OCI-LY7 (cell line): ENCODE measurements at regions not wholly inside any gene's neighbourhood (a gene's known extent, or its start where the extent isn't known, plus 50 kb on each side); places are given as distances from the start of the nearest gene placed in this dataset.
"Not testable (repeated sequence)": the region's sequence is repeated elsewhere in the genome, so short reads cannot be mapped to it uniquely, and the experiment has no call there.

ENCODE experiments used
- BruUV-seq: library from RNA; stranded (reverse); fragments of 400-500 nt; replicated peaks from 2 replicates; lab custom pipeline; 2021; lab: Mats Ljungman, UMichigan
- CTCF ChIA-PET: fragments of 300-600 bp; sonication (Branson Sonifier 250); formaldehyde crosslinking; loops from one replicate; lab custom pipeline; 2022; ENCODE audit warnings: antibody characterized with exemption; ENCODE audit not compliant: unreplicated experiment; lab: Charles Lee
- POLR2A ChIA-PET: fragments of 300-600 bp; sonication (Branson Sonifier 250); formaldehyde crosslinking; loops from one replicate; lab custom pipeline; 2022; ENCODE audit warnings: antibody characterized with exemption; lab: Charles Lee
- DNase-seq: peaks from one replicate; pipeline ENCODE4 v3.0.0-alpha.2; 2015; ENCODE audit warnings: low spot score
- H2AFZ ChIP-seq: fragments of 200-600 bp; sonication (generic), shearing (Covaris generic); 2 replicates; pipeline ENCODE4 v1.6.1; 2014; ENCODE audit warnings: mild to moderate bottlenecking, antibody characterized with exemption, low read length, moderate library complexity
- H3K27ac ChIP-seq: fragments of 200-600 bp; sonication (generic); 2 replicates; pipeline ENCODE4 v1.5.1; 2014; ENCODE audit warnings: mixed run types, low read depth, mild to moderate bottlenecking, moderate library complexity, low read length, inconsistent platforms; ENCODE audit not compliant: poor library complexity, severe bottlenecking
- H3K36me3 ChIP-seq: fragments of 200-600 bp; sonication (generic); 2 replicates; pipeline ENCODE4 v1.6.1; 2014; ENCODE audit warnings: mild to moderate bottlenecking, antibody characterized with exemption, low read length, moderate library complexity, mixed read lengths; ENCODE audit not compliant: insufficient read depth
- H3K4me1 ChIP-seq: fragments of 200-600 bp; sonication (generic); 2 replicates; pipeline ENCODE4 v1.5.1; 2014; ENCODE audit warnings: mild to moderate bottlenecking, low read length; ENCODE audit not compliant: insufficient read depth, poor library complexity, severe bottlenecking
- H3K4me2 ChIP-seq: fragments of 200-600 bp; sonication (generic); 2 replicates; pipeline ENCODE4 v1.6.1; 2014; ENCODE audit warnings: mild to moderate bottlenecking, low read length
- H3K4me3 ChIP-seq: fragments of 200-600 bp; sonication (generic); 2 replicates; pipeline ENCODE4 v1.5.1; 2014; ENCODE audit warnings: mild to moderate bottlenecking, low read depth, low read length; ENCODE audit not compliant: poor library complexity, severe bottlenecking
- H3K79me2 ChIP-seq: fragments of 200-600 bp; sonication (generic); 2 replicates; pipeline ENCODE4 v1.6.1; 2016; ENCODE audit warnings: low read depth, mild to moderate bottlenecking, low read length, moderate library complexity, mixed read lengths; ENCODE audit not compliant: insufficient read depth
- H3K9me2 ChIP-seq: fragments of 200-600 bp; sonication (generic); 2 replicates; pipeline ENCODE4 v1.6.1; 2016; ENCODE audit warnings: mild to moderate bottlenecking, low read length, mixed read lengths; ENCODE audit not compliant: insufficient read depth
- H3K9me3 ChIP-seq: fragments of 200-600 bp; sonication (generic); 2 replicates; pipeline ENCODE4 v1.6.1; 2014; ENCODE audit warnings: mild to moderate bottlenecking, mixed run types, low read length, mixed read lengths
- H4K20me1 ChIP-seq: fragments of 200-600 bp; sonication (generic); 2 replicates; pipeline ENCODE4 v1.6.1; 2014; ENCODE audit warnings: mild to moderate bottlenecking, antibody characterized with exemption, low read length, moderate library complexity, mixed read lengths; ENCODE audit not compliant: insufficient read depth
- CTCF ChIP-seq: fragments of 200-600 bp; sonication (generic); conservative IDR thresholded peaks from 2 replicates; pipeline ENCODE4 v1.5.1; 2014; ENCODE audit warnings: mild to moderate bottlenecking, antibody characterized with exemption, low read length, moderate library complexity, mixed read lengths
- EZH2phosphoT487 ChIP-seq: fragments of 200-600 bp; sonication (generic); IDR thresholded peaks from 2 replicates; pipeline ENCODE4 v1.6.1; 2018; ENCODE audit warnings: low read depth, borderline replicate concordance, mild to moderate bottlenecking, mixed run types, antibody characterized with exemption, low read length, moderate library complexity, mixed read lengths
- intact Hi-C: fragments of 100-400 bp; cut with micrococcal nuclease; formaldehyde crosslinking; loops from one replicate; pipeline ENCODE4 v1.10.0; 2022; ENCODE audit not compliant: unreplicated experiment

- Histone ChIP-seq H3K4me1 (no peaks in the 10 kb centered on the region), H3K79me2 (no peaks in the 10 kb centered on the region), H3K36me3 (no peaks in the 10 kb centered on the region), H3K9me2 (no peaks in the 10 kb centered on the region), H2AFZ (no peak overlapping the region), H3K4me3 (no peak overlapping the region), H3K4me2 (no peak overlapping the region), H3K9me3 (no peaks in the 10 kb centered on the region), H4K20me1 (no peaks in the 10 kb centered on the region), H3K27ac (no peak overlapping the region)
- DNase-seq = no peak
- no TSS peak for BruUV-seq
- ChIA-PET CTCF (no interaction called here), POLR2A (interaction anchor here (0.8 to 1.2 kb wide), 3 partner anchors 9 to 139 kb away, joined by 3 to 4 read pairs (median 4); no protein-coding TSS in a partner anchor)
- intact Hi-C loops = no loop called here
- TF ChIP-seq EZH2phosphoT487 (no peak), CTCF (no peak)
Observed at GRCh38 chr7:49022448-49022847, 98.1 kb downstream of the CDC14C start.

GRCh38 chr7:49023345-49024328 is 99.3 kb downstream of the CDC14C start:
- DNase-seq = no peak
- TF ChIP-seq CTCF (no peak), EZH2phosphoT487 (no peak)
- Histone ChIP-seq H3K27ac (no peak overlapping the region), H3K4me2 (no peak overlapping the region), H3K4me1 (no peaks in the 10 kb centered on the region), H3K4me3 (no peak overlapping the region), H3K9me2 (no peaks in the 10 kb centered on the region), H3K9me3 (no peaks in the 10 kb centered on the region), H4K20me1 (no peaks in the 10 kb centered on the region), H3K79me2 (no peaks in the 10 kb centered on the region), H2AFZ (no peak overlapping the region), H3K36me3 (no peaks in the 10 kb centered on the region)
- intact Hi-C loops = no loop called here
- POLR2A ChIA-PET = interaction anchor here (0.7 to 1.2 kb wide), 3 partner anchors 13 to 138 kb away, joined by 3 to 4 read pairs (median 3); no protein-coding TSS in a partner anchor
- BruUV-seq = no TSS peak
- CTCF ChIA-PET = no interaction called here

GRCh38 chr7:49030221-49030620 is 105.9 kb downstream of the CDC14C start:
- Histone ChIP-seq H2AFZ (no peak overlapping the region), H3K27ac (no peak overlapping the region), H3K9me3 (no peaks in the 10 kb centered on the region), H3K9me2 (no peaks in the 10 kb centered on the region), H3K4me3 (no peak overlapping the region), H3K79me2 (no peaks in the 10 kb centered on the region), H3K4me1 (no peaks in the 10 kb centered on the region), H3K36me3 (no peaks in the 10 kb centered on the region), H4K20me1 (no peaks in the 10 kb centered on the region), H3K4me2 (no peak overlapping the region)
- CTCF ChIA-PET = interaction anchor here (1.5 kb wide), 1 partner anchor 12 kb away, joined by 3 read pairs; no protein-coding TSS in a partner anchor
- POLR2A ChIA-PET = interaction anchor here (1.0 kb wide), 2 partner anchors 12 to 28 kb away, joined by 3 to 6 read pairs; no protein-coding TSS in a partner anchor
- DNase-seq = no peak
- no TSS peak for BruUV-seq
- intact Hi-C loops = no loop called here
- no peak for TF ChIP-seq EZH2phosphoT487

GRCh38 chr7:49033140-49033539 is 108.8 kb downstream of the CDC14C start:
- H3K4me3 ChIP-seq, H3K36me3 ChIP-seq, H3K4me2 ChIP-seq, H3K9me2 ChIP-seq, H3K79me2 ChIP-seq, H3K4me1 ChIP-seq, CTCF ChIA-PET, H4K20me1 ChIP-seq, BruUV-seq, DNase-seq, H2AFZ ChIP-seq, H3K27ac ChIP-seq, H3K9me3 ChIP-seq, POLR2A ChIA-PET, intact Hi-C loops: not testable (repeated sequence)
